B cell (primary cell): ENCODE measurements at regions not wholly inside any gene's neighbourhood (a gene's known extent, or its start where the extent isn't known, plus 50 kb on each side); places are given as distances from the start of the nearest gene placed in this dataset.

Experiments used
- CTCF ChIP-seq: fragments of 200-600 bp; IDR thresholded peaks from one replicate; pipeline ENCODE4 v1.8.0; 2022; ENCODE audit warnings: antibody characterized with exemption, mild to moderate bottlenecking
- EZH2 ChIP-seq: IDR thresholded peaks from 2 replicates; pipeline ENCODE4 v1.6.1; 2012; ENCODE audit warnings: borderline replicate concordance, low read depth, mild to moderate bottlenecking, moderate library complexity, low read length; ENCODE audit not compliant: insufficient read depth, poor library complexity, severe bottlenecking

GRCh38 chr1:199312626-199313025 is 673.8 kb downstream of the PTPRC start:
- no peak for TF ChIP-seq CTCF
- no peak for TF ChIP-seq EZH2
